ENCODE measurements at regions not wholly inside any gene's neighbourhood (a gene's known extent, or its start where the extent isn't known, plus 50 kb on each side); places are given as distances from the start of the nearest gene placed in this dataset.

DNA sequence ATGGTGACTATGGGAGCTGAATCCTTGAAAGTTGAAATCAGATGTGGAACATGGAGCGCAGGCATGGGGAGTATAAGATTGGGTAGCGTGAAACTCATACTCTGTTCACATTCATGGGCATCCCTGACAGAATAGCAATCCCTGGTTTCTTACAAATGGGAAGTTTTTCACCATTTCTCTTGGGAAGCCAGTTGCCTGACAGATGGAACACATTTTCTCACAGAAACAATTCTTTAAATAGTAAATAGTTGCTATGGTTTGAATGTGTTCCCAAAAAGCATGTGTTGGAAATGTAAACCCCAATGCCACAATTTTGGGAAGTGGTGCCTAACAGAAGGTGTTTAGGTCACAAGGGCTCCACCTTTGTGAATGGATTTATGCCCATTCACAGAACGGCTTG is 262.8 kb upstream of the HS3ST5 start:
- no peak for DNase-seq

DNA sequence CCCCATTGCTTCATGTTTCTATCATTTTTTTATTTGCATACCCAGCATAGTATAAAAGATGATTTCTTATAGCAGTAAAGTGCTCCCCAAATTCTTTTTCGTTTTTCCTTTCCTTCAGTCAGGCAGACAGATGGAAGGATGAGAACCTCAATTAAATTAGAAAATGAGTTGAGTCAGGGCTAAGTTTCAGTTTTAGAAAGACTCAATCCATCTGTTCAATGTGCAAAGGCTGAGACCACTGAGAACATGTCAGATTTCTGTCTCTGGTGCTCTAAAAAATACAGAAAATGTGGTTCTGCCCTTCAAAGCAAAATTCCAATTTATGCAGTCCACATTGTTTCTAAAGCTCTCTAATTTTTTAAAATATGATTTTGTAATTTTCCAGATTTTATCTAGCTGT is 257.6 kb upstream of the HS3ST5 start:
- DNase-seq = peak; percentile 9

DNA sequence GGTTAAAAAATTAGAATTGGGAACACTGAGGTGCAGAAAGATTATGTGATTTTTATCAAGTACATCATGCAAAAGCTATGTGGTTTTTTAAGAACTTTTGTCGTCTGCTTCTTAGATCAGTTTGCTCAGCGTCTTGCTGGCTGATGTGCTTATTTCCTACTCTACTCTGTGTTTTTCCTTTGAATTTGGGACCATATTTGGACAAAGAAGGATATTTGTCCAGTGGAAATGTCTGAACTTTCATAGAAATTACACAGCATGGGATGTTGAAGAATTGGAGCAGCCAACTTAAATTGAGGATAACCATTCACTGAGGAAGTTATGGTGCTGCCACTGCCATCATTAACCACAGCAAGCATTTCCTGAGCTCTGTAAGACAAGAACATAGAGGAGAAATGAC is 252.8 kb upstream of the HS3ST5 start:
- DNase-seq = no peak

DNA sequence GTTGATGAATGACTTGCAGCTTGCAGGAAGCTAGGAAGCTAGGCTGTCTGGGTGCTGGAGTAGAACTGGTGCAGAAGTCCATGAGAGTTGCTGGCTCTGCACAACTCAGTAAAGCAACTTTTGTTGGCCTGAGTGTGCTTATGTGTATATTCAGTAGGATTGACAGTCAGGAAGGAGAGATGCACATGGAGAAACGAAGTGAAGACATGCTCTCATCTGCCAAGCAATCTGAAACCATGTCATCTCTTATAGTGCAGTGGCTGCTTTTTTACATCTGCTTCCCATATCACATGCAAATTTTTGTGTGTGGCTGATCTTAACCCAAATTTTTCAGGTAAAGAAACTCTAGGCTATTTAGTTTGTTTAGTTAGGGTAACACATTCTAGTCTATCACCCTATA is 252.4 kb upstream of the HS3ST5 start:
- DNase-seq = no peak

GRCh38 chr6:114592506-114592905 is 249.7 kb upstream of the HS3ST5 start:
- no peak for DNase-seq

DNA sequence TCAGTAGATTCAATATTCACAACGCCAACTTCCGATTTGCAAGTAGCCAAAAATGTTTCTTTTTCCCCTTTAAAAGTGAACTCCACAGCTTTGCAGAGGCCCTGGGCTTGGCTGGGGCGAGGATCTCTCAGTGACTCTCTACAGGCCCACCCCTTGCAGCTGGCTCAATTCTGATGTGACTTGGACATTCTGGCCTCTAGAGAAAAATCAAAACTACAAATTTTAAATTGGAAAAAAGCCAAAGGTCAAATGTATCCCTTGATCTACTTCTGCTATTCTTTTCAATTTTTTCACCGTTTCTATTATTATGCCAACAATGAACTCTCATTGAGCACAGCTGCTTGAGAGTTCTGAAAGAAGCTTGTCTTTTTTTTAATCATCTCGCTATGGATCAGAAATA is 245.9 kb upstream of the HS3ST5 start:
- no peak for DNase-seq

DNA sequence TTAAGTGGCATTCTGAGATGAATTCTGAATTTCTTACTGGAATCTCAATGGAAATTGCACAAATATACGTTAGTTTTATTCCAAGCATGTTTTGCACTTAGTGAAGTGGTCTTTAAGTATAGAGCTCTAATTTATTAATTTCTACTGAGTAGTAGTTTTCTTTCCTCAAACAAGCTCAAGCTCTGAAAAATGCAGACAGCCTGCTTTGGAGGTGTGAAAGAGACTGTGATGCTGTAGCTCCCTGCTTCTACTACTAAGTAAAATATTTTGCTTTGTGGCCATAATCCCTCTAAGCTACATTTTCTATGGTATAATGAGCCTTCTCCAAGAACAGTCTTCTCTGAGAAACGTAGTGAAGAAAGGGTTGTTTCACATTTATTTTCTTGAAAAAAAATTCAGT is 243.5 kb upstream of the HS3ST5 start:
- DNase-seq = no peak

DNA sequence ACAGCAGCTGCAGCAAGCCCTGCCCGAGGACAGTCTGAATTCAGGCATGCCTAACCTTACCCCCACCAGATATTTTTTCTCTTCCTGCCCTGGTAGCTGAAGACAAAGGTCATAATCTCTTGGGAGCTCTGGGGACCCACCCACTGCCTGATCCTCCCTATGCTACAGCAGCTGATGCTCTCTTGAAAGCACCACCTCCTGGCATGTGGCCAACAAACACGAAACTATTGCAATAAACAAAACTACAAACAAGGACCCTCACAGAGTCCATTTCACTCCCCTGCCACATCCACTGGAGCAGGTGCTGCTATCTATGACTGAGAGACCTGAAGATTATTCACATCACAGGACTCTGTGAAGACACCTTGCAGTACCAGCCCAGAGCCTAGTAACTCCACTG is 238.5 kb upstream of the HS3ST5 start:
- DNase-seq = peak; percentile 13

- DNase-seq = no peak
These were observed 238.1 kb upstream of the HS3ST5 start for GRCh38 chr6:114580882-114581281.

DNA sequence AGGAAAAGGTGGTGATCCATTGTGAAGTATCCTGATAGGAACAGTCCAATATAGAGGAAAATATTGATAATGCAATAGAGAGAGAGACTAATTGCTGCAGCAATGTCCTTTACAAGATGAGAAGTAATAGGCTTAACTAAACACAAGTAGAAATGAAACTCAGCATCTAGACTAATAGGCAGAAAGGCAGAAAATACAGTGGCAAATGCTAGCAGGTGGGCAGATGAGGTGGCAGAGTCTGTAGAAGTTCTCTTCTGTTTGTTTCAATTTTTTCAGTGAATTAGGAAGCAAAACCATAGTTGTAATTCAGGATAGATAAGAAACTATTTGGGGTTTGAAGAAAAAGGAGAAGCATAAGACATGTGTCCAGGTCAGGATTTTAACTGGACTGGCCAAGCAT is 236.7 kb upstream of the HS3ST5 start:
- no peak for DNase-seq

GRCh38 chr6:114577109-114577508 is 234.3 kb upstream of the HS3ST5 start:
- no peak for DNase-seq

DNA sequence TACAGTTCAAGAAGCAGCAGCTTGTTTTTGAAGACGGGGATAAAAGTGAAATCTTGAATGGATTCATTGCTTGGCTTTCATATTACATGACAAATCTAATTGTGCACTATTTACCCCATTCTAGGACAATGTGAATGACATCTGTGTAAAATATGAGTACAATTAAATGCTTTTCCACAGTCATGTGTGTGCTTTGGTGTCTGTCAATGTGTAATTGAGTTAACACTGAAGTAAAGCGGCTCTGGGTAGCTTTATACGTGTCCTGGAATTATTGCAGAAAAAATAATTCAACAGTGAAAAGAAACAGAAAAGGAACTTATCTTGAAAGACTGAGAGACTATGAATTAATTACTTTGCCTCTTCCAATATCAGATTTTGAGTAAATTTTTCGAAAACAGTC is 233.5 kb upstream of the HS3ST5 start:
- DNase-seq = no peak

DNA sequence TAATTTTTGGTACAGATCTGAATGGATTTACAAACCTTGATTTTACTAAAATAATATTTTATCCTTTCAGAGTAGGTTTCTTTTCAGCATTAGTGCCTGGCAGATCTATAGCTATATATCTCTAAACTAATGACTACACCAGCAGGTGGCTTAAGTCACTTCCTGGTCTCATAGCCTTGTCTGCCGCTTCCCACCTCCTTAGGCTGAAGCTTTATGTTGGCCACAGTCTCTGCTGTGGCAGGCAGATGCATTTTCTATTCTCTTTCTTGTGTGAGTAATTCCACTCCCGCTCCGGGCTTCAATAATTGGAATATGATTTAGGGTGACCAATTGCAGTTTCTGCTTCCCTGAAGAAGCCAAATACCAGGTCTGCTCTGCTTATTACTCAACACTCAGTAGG is 226.8 kb upstream of the HS3ST5 start:
- DNase-seq = peak; percentile 5

DNA sequence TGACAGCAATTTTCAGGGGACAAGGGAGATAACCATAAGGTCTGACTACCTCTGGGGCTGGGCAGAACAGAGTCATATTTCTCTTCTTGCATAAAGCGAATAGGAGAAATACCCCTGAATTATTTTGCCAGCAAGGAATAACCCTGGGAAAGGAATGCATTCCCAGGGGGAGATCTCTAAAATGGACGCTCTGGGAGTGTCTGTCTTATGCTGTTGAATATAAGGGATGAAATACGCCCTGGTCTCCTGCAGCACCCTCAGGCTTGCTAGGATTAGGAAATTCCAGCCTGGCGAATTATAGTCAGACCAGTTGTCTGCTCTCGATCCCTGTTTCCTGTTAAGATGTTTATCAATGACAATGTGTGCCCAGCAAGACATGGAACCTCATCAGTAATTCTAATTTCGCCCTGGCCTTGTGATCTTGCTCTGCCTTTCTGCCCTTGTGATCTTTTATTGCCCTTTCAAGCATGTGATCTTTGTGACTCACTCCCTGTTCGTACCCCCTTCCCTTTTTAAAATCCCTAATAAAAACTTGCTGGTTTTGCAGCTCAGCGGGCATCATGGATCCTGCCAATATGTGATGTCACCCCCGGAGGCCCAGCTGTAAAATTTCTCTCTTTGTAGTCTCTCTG is 221.6 kb upstream of the HS3ST5 start:
- peak; percentile 7 for DNase-seq

DNA sequence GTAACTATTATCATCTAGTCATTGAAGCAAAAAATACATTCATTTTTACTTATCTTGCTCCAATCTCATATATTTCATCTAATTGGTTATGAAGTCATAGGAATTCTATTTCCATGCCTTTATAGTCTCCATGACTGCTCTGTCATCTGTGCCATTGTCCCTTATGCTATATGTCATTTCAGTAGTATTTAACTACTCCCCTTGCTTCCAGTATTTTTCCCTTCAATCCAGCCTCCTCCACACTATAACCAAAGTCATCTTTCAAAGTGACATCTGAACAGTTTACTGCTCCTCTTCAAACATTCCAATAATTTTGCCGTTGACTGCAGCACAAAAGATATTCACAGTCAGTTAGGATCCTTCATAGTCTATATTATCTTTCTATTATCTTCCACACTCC is 216.6 kb upstream of the HS3ST5 start:
- DNase-seq = no peak

DNA sequence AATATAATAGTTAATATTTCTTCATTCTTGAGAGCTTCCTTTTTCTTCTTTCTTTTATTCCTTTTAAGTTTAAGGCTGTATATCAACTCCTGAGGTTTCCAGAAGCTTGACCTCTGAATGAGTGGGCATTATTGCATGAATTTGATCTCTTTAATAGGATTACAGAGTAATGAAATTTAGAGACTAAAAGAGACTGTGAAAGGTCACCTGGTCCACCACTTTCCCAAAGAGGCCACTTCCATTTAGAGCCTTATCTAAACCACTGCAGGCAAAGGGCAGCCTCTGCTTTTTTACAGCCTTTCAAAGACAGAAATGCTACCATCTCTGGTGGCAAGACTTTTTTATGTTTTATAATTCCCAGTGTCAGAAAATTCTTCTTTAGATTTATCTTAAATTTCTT is 215.3 kb upstream of the HS3ST5 start:
- peak; percentile 37 for DNase-seq

- no peak for DNase-seq
These were observed 214.1 kb upstream of the HS3ST5 start for GRCh38 chr6:114556846-114557488.

DNA sequence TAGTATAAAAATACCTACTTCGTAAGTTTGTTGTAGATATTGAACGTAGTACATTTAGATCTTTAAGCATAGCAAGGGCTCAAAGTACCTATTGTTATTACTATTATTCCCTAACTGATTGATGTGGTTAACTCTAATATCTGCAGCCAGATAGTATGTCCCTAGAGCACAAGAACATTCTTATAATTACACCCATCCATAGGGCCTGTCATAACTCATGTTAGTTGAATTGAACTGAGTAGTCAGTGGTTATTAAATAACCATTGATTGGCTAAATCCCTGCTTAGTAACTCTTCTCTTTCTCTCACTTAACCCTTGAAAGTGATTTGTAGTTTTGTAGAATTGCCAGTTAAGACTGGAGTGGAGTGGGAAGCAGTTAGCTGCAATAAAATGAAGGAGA is 207.5 kb upstream of the HS3ST5 start:
- DNase-seq = no peak

DNA sequence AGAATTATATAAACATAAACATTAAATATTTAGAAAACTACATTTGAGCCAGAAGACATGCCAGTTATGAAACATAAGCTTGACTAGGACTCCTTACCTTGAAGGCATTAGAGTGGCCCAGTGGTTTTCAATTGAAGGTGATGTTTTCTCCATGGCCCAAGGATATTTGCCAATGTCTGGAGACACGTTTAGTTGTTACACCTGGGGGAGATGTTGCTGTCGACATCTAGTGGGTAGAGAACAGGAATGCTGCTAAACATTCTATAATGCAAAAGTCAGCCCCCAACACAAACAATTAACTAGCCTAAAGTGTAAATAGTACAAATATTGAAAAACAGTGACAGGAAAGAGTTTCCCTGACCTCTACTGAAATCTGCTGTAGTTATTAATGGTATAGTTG is 200.9 kb upstream of the HS3ST5 start:
- no peak for DNase-seq

- DNase-seq = no peak
These were observed 199.0 kb upstream of the HS3ST5 start for GRCh38 chr6:114541794-114542193.

GRCh38 chr6:114537977-114538376 is 195.2 kb upstream of the HS3ST5 start:
- DNase-seq = no peak

DNA sequence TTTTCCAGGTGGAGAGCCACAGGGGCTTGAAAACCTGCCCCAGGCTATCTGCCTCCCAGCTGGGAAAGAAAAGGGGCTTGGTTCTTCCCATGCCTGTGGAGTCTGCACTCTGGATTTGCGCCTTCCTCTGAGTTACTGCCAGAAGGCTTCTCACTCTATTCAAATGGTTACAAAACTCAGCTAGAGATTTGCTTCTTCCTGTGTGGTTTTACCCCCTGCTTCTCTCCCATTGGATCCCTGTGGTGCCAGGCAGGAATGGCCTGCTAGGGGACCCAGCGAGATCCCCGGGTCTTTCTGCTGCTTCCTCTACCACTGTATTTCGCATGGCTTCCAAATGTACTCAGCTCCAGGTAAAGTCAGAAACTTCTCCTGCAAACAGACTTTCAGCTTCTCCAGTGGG is 192.0 kb upstream of the HS3ST5 start:
- DNase-seq = no peak

- no peak for DNase-seq
These were observed 181.3 kb upstream of the HS3ST5 start for GRCh38 chr6:114524081-114524480.

DNA sequence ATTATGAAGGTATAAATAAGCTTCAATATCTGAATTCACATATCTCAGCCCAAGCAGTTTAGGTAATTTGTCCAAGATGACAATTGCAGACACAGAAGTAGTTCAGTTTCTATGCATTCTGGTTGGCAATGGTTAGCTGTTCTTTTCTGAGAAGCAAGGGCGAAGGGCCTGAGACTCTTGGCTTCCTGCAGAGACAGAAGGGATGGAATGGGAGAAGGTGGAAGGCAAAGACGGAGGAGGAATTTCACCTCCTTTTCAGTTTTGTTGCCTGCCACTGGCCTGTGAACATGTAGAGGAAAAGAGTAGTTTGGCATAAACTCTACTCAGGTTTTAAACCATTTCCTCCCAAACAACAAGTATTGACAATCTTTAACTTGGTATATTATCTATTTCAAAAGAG is 180.7 kb upstream of the HS3ST5 start:
- DNase-seq = no peak

DNA sequence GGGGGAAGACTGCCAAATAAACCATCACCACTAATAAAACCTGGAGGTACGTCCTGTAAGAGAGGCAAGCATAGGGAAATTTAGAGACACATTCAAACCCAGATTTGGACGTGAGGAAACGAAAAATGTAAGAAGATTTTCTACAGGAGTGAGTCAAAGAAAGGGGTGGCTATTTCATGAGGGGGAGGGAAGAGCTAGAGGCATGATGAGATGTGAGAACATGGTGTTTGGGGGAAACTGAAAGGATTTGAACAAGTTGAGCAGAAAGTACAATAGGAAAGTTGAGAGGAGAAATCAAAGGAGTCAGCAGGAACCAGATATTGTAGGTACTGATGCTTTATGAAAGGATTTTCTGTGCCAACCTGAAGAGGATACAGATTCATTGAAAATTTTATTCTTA is 179.1 kb upstream of the HS3ST5 start:
- DNase-seq = no peak
